GM21447 (cell line): ENCODE measurements at regions not wholly inside any gene's neighbourhood (a gene's known extent, or its start where the extent isn't known, plus 50 kb on each side); places are given as distances from the start of the nearest gene placed in this dataset.

ENCODE experiments used
- ATAC-seq: cut with Tn5 transposase; IDR thresholded peaks from one replicate; pipeline ENCODE4 v1.9.1; 2021; ENCODE audit not compliant: unreplicated experiment

DNA sequence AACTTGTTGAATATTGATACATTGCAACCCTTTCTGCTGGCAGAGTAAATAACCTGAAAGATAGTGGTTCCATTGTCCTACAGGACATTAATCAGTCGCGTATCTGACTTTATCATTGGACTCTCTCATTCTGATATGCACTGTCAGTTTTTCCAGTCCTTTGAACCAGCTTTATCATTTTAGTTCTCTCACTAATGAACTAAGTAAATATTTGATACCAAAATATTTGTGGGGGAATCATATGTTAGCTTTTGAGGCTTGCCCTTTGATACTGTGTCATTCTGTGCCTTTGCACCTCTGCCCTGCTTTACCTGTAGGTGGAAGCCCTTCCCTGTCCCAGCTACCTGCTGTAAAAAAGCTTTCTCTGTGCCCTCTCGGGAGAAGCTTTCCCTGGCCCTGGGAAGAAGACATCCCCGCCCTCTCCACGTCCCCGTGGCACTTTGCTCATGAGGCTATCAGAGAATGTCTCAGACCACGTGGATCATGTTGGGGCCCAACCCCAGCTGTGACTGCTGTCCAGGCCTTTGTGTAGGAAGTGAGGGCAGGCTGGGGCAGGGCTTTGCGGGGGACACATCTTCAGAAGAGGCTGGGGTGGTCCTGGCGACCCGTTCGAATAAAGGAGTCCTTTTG lies 117.8 kb upstream of the NXT1 start:
- ATAC-seq, result no peak

DNA sequence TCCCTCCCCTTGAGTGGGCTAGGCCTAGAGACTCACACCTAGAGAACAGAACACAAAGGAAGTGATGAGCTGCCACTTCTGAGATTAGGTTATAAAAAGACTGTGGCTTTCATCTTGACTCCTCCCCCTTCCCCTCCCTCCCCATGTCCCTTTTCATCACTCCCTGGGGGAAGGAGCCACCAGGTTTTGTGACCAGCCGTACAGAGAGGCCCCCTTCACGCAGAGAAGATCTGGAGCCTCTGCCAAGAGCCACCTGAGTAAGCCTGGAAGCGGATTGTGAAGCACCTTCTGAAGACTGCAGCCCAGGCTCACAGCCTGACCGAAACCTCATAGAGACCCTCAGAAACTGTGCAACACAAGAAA lies 118.4 kb upstream of the NXT1 start:
- ATAC-seq, result no peak

DNA sequence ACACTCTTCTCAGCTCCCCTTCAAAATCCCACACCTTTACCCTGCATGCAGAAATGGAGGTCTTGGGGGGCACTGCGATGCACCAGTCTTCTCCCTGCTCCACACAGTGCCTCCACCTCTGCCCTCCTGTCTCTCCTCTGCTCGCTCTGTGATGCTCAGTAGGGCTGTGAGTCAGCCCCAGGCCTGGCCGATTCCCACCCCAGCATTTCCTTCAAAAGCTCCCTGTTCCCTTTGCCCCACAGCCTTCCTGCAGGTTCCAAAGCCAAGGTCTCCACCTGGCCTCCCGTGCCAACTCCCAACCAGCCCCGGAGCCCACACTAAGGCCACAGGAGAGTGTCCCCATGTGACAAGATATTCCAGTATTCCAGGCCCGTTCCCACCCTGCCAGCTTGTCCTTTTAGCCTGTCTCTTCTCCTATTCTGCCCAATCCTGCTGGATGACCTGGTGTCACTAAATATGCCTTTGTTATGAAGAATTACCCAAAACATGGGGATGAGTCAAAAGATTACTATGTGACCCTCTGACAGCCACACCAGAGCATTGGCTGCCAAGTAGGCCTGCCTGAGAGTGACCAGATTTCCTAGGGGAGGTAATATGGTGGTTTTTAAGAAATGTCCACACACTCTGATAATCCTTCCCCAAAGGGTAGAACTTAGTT lies 118.9 kb upstream of the NXT1 start:
- ATAC-seq, result no peak

DNA sequence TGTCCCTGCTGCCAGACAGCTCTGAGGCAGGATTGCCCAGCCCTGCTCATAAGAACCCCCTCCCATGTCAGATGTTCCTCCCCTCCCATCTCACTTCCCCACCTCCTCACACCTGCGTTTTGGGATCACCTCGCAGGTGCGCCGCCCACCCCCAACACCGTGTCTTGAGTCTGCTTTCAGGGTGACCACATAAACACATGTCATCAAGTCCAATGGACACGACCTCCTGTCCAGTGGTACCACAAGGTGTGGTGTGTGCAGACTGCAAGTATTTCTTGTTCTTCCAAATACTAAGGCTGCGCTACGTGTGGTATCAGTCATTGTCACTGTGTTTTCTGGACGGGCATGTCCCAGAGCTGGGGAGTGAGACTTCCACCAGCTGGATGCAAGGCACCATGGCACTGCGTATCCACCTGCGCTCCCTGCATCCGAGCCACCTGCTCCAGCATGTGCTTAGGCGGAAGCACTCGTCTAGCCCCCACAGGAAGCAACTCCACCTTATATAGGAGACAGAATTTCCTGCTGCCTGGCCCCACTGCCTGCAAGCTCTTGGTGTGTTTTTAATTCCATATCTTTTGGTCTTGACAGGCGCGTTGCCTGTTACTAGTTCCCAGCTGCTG lies 119.7 kb upstream of the NXT1 start:
- ATAC-seq, result no peak

DNA sequence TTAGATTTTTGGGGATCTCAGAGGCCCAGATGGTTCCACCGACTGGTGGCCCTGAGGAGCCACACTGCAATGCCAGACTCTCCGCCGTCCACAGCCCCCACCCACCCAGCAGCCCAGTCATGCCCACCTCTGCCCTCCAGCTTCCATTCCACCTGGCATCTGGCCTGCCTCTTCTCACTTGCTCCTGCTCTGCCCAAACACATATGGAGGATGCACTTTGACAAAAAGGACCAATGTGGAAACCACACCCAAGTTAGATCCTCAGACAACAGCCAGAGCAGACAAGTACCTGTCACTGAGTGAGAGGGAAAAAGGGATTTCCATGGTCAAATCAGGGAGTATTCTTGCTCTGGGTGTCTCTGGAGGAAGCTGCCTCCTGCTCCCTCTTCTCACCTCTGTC lies 120.6 kb upstream of the NXT1 start:
- ATAC-seq, result no peak

DNA sequence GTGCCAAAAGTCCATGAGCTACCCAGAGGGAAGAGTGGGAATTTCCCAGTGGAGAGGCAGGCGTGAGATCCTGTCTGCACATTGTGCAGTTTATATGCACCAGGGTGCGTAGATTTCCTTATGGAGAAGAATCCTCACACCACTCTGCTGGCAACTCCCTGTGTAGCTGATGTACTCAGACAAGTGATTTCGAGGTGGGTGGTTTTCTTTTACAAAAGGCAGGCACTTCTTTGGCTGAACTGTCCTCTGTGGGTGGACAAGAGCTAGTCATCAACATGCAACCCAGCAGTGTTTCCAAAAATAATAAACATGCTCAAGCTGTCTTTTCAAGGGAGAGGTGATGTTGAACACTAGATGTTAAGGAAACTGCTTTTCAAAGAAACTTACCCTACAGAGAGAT lies 121.7 kb upstream of the NXT1 start:
- no peak for ATAC-seq

DNA sequence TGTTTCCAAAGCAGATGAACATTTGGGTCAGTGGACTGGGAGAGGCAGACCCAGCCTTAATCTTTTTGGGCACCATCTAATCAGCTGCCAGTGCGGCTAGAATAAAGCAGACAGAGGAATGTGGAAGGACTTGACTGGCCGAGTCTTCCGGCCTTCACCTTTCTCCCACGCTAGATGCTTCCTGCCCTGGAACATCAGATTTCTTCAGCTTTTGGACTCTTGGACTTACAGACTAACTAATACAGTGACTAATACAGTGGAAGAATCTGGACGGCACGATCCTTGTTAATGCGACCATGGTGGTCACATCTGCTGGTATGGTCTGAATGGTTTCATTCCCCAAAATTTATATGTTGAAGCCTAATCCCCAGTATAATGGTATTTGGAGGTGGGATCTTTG lies 122.6 kb upstream of the NXT1 start:
- ATAC-seq, result no peak

DNA sequence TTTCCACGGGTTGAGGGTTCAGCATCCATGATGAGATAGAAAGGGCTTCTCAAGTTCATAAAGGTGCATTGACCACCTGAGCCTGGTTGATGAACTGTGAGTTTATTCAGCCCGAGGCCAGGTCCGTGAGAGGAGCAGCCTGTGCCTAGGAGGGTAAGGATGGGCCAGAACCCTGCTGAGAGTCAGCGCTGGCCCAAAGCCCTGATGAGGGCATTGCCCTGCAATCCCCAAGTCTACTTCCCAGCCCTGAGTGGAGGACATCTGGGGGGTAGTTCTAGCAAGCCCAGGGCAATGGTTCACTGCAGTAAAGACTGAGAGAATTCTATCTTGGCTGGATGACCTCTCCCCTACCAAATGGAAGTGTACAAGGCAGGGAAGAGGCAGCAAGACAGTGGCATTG lies 123.3 kb upstream of the NXT1 start:
- ATAC-seq, result no peak

DNA sequence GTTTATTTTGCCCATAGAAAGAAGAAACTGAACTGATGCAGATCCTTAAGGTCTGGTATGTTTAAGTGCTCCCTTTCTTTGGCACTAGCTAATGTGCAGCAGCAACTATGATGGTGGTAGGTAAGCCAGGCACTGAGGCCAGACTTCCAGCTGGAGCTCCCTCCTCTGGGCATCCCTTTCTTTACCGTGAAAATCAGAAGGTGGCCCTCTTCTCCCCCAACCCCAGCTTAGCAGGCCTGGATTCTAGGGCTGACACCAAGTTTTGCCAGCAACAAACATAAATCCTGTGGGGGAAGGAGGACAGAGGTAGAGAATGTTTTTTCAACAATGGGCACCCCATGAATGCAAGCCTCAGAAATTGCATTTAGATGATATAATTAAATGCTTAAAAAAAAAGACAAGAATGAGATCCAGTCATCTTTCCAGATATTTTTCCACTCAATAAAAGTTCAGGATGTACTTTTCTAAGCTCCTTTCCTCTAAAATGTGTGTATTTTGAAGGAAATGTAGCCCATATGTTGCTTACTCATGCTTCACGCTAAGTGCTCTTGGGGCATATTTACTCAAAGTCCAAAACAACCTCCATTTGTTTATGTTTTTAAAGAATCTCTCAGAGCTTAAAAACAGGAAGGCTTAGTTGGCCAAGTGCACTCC lies 123.9 kb upstream of the NXT1 start:
- ATAC-seq, result no peak

DNA sequence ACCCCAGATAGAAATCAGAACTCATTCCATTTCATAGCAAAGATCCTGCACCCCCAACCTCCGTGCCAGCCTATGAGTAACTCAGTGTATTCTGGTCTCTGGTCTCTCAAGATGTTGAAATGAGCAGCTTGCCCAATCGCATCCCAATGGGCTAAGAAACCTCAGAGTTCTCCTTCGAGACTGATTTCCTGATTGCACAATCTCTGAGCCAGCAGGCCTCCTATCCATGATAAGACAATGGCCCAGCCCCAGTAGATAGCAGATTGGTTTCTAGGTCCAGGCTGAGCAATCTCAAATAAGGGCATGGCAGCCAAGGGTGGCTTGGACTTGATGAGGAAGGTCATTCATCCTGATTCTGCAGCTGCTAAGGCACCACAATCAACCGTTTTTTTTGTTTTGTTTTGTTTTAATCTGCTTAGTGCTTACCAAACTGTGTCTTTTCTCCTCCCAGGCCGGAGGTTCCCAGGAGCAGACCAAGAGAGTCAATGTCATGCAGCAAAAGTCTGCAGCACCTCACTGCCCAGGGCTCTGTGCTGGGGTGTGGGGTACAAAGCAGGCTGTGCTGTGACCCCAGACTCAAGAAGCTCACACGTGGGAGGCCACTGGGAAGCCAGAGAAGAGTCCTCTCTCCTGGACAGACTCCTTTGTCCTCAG lies 125.1 kb upstream of the NXT1 start:
- no peak for ATAC-seq

DNA sequence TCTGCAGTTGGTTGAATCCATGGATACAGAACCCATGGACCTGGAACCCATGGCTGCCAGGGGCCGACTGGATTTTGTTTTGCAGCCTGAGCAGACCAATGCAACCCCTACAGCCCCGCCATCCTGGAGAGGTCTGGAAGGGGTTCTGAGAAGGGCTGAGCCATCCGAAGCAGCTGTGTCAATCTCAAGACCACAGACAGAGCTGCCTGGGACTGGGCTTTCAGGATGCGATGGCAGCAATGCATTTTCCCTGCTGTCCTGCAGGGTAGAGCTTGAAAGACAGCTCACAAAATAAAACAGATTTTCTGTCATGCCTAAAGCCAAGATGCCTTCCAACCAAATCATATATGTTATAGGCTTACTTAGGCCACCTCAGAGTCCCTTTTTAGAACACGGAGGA lies 125.8 kb upstream of the NXT1 start:
- ATAC-seq, result no peak

DNA sequence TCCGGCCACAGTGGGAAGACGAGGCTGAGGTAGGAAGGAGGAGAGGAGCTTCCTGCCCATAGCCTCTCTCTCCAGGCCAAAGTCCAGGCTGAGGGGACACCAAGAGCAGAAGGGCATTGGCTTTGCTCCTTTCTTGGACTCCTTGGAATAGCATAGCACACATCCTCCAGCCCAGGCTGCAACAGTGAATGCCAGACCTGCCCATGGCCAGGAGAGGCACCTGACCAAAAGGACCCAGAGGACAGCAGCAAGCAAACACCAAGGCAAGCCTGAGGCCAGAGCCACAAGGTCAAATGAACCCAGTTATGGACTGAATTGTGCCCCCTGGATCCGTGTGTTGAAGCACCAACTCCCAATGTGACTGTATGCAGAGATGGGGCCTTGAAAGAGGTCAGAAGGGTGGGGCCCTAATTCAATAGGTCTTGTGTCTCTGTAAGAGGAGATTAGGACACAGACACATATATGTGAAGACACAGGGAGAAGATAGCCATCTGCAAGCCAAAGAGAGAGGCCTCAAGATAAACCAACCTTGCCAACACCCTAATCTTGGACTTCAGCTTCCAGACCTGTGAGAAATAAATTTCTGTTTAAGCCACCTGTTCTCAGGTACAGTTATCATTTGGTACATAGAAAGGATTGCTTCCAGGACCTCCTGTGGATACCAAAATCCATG lies 126.5 kb upstream of the NXT1 start:
- ATAC-seq, result no peak

DNA sequence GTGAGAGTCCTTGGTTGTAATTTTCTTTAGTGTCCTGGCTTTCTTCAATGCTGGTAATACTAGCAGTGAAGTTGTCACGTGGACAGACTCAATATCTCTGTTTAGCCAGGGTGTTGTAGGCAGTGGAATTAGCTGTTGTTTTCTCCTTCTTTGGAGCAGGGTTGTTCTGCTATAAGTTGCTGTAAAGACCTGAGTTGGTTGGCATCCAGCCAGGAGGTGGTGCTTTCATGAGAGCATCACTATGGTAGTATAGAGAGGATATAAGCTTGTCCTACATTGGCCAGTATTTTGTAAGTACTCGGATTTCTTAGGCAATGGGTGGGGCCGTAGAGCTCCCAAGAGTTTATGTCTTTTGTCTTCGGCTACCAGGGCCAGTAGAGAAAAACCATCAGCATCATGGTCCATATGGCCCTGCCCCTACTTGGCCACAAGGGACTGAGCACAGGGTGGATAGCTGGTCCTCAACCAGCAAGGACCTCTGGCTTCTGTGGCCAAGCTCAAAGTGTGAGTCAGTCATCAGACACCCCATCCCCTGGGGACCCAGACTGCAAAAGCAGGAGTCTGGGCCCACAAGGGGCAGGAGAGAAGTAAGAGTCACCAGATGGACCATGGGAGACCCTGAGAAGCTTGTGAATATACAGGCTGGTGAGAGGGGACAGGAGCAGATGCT lies 127.9 kb upstream of the NXT1 start:
- no peak for ATAC-seq

DNA sequence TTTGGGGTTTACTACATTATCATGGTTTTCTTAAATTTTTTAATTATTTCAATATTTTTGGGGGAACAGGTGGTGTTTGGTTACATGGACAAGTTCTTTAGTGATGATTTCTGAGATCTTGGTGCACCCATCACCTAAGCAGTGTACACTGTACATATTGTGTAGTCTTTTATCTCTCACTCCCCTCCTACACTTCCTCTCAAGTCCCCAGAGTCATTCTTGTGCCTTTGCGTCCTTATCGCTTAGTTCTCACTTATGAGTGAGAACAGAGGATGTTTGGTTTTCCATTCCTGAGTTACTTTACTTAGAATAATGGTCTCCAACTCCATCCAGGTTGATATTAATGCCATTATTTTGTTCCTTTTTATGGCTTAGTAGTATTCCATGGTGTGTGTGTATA lies 130.9 kb upstream of the CD93 start:
- no peak for ATAC-seq

DNA sequence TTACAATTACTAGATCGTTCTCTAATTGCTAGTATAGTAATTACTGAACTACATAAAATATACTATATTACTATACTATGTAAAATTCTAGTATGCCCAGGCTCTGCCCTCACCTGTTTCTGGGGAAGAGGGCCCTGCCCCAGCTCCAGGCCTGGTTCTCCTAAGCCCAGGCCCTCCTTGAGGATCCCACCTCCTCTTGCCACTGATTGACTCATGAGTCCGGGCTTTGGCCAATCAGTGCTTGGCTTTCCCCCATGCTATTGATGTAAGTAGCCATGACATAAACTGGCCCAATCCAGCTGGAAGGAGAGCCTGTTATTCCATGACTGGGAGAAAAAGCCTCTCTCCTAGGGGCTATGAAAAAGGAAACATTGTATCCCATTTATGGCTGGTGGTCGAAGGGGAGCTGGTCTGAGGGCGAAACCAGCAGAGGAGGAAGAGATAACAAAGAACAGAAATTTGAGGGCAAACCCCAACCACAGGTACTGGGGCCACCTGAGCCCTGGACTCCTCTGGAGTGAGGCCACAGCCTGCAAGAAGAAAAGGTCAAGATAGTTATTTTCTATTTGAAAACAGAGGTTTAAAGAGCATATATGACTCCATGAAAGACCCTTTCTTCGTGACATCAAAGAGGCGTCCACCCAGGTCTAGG lies 129.3 kb upstream of the CD93 start:
- no peak for ATAC-seq

DNA sequence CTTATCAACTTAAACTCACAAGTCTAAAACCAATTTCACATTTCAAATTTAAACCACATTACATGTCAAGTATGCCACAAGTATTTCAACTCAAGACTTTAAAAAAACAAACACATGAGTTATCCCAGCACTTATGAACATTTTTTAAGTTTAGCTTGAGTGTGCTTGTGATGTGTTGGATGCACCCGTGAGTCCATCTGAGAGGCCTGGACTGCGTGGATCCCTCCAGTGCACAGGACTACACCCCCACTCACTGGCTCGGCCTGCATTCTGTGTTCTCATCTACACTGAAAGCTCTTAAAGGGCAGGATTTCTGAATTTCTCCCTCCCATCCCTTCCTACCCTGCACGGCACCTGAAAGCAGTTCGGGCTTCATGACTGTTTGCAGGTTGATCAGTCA lies 128.8 kb upstream of the CD93 start:
- ATAC-seq, result no peak

DNA sequence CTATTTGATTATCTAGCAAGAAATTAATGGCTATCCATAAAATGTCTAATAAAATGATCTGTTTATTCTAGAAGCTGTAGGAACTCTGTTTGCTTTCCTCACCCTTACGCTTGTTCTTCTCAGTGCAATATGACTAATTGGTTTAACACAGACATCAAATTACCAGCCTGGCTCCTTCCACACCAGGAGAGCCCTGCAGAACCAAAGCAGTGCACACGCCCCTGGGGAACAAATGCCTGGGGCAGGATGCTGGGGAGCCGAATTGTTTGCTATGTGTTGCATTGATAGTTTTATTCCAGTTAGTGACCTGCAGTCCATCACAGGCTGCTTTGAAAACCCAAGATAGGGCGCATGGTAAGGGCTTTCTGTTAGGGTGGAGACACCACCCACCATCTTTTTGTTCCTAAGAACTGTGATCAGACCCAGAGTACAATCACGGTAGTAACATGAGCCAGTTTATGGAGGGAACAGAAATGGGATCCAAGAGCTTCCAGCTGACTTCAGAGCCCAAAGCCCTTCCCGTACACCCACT lies 126.4 kb upstream of the CD93 start:
- ATAC-seq, result no peak

DNA sequence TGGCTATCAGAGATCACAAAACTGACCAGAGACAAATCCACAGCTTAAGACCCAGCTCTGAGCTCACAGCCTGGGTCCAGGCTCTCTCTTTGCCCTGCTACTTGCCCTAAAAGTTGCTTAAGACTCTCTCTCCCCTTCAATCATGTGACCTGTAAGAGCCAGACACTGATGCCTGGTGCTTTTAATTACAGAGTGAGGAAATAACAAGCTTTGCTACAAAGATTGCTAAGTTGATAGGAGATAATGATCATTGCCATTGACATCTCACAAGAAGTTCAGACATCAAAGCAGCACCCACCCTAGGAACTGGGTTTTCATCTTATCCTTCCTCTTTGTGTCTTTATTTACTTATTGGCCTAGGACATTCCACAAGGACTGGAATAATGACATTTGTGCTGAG lies 125.9 kb upstream of the CD93 start:
- ATAC-seq, result no peak

DNA sequence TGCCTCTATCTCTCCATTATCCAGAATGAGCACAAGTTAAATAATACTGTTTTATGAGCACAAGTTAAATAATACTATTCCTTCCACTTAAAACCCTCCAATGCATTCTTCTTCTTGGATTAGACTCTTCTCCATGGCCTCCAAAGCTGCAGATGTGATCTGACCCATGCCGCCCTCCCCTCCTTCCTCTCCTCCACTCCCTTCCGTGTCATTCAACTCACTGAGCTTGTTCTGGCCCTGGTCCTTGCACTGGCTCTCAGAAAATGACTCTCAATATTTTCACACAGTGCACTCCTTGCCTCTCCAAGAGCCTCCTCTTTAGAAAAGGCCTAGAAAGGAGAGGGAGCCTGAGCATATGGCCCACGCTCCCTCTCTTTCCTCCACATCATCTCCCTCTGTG lies 125.0 kb upstream of the CD93 start:
- ATAC-seq, result no peak
